ENCODE measurements at regions not wholly inside any gene's neighbourhood (a gene's known extent, or its start where the extent isn't known, plus 50 kb on each side); places are given as distances from the start of the nearest gene placed in this dataset.

DNA sequence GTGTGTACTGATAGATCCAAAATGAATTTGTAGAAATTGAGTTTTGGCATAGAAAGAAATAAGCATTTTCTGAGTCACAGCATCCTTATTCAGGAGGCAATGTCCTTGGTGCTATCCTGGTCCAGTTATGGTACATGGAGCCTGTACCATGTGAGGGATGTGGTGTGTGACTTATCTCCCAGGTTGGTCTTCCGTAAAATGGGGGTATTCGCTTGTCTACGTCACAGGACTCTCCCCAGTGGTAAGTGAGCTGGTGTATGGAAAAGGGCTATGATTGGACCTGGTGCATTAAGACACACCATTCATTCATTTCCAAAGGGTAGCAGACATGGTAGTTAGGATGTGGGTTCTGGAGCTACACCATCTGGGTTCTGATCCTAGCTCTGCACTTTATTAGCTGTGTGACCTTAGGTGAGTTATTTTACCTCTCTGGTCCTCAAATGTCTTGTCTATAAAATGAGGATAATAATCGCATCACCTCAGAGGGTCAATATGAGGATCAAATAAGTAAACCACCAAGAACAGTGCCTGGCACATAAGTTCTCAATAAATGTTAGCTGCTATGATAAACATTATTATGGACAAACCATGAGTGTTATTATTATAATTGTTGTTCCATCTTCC lies 119.2 kb downstream of the MYCN start:
- 96 to 97% methylated on average over 4 of the region's 4 CpGs for WGBS, 2 donors
- TF ChIP-seq, protein P1, sequence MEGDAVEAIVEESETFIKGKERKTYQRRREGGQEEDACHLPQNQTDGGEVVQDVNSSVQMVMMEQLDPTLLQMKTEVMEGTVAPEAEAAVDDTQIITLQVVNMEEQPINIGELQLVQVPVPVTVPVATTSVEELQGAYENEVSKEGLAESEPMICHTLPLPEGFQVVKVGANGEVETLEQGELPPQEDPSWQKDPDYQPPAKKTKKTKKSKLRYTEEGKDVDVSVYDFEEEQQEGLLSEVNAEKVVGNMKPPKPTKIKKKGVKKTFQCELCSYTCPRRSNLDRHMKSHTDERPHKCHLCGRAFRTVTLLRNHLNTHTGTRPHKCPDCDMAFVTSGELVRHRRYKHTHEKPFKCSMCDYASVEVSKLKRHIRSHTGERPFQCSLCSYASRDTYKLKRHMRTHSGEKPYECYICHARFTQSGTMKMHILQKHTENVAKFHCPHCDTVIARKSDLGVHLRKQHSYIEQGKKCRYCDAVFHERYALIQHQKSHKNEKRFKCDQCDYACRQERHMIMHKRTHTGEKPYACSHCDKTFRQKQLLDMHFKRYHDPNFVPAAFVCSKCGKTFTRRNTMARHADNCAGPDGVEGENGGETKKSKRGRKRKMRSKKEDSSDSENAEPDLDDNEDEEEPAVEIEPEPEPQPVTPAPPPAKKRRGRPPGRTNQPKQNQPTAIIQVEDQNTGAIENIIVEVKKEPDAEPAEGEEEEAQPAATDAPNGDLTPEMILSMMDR (IDR thresholded peaks at IDR 0.05): no peak
- no peak for TF ChIP-seq POLR2A (IDR thresholded peaks at IDR 0.05)
- DNase-seq: no peak
- no peaks in the 10 kb centered on the region for H3K9me3 ChIP-seq
- intact Hi-C loops (cut with DNase I): no loop called here
- H3K4me1 ChIP-seq: peaks cover 0 to 3% of the 10 kb centered on the region in 2 donors
- no peaks in the 10 kb centered on the region for H3K36me3 ChIP-seq
- no peaks in the 10 kb centered on the region for H3K27me3 ChIP-seq
- H3K4me3 ChIP-seq (replicated peaks in 1 of 3): no peak overlapping the region
- no peak overlapping the region for H3K27ac ChIP-seq

GRCh38 chr2:16058747-16059358 lies 118.5 kb downstream of the MYCN start:
- intact Hi-C loops (cut with DNase I): no loop called here
- TF ChIP-seq, protein P1 (IDR thresholded peaks at IDR 0.05): no peak
- TF ChIP-seq POLR2A (IDR thresholded peaks at IDR 0.05): no peak
- WGBS, 2 donors: 81 to 92% methylated on average over 3 of the region's 3 CpGs
- Histone ChIP-seq H3K36me3 (no peaks in the 10 kb centered on the region), H3K27ac (no peak overlapping the region), H3K4me1 (peaks cover 0 to 3% of the 10 kb centered on the region in 2 donors), H3K27me3 (no peaks in the 10 kb centered on the region), H3K4me3 (replicated peaks in 1 of 3) (no peak overlapping the region), H3K9me3 (no peaks in the 10 kb centered on the region)
- no peak for DNase-seq

DNA sequence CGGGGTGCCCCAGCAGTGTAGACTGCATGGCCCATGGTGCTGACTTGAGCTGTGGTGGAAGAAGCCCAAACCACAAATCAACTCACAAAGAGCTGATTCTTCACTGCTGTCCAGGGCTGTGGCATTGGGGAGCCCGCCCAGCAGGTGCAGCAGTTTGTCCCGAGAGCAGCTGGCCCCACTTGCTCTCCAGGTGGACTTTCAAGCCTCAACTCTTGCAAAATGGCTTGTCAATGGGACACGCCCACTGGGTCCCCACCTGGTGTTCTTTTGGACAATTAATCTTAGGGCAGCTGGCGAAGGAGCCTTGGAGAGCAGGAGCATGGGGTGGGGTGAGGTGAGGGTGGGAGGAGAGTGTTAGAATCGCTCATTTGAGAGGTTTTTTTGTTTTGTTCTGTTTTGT lies 117.9 kb downstream of the MYCN start:
- WGBS, 2 donors: 76 to 82% methylated on average over 5 to 6 of the region's 6 CpGs
- no peak for DNase-seq
- no peaks in the 10 kb centered on the region for H3K9me3 ChIP-seq
- TF ChIP-seq POLR2A (IDR thresholded peaks at IDR 0.05): no peak
- TF ChIP-seq, protein P1 (IDR thresholded peaks at IDR 0.05): no peak
- no peaks in the 10 kb centered on the region for H3K36me3 ChIP-seq
- H3K4me1 ChIP-seq: peaks cover 0 to 3% of the 10 kb centered on the region in 2 donors
- no peak overlapping the region for H3K4me3 ChIP-seq (replicated peaks in 1 of 3)
- H3K27me3 ChIP-seq: no peaks in the 10 kb centered on the region
- H3K27ac ChIP-seq: no peak overlapping the region
- intact Hi-C loops (cut with DNase I): no loop called here

- H3K9me3 ChIP-seq: no peaks in the 10 kb centered on the region
- no peaks in the 10 kb centered on the region for H3K36me3 ChIP-seq
- no peak overlapping the region for H3K27ac ChIP-seq
- TF ChIP-seq, protein P1 (IDR thresholded peaks at IDR 0.05): no peak
- no peak for TF ChIP-seq POLR2A (IDR thresholded peaks at IDR 0.05)
- intact Hi-C loops (cut with DNase I): no loop called here
- peaks cover 0 to 3% of the 10 kb centered on the region in 2 donors for H3K4me1 ChIP-seq
- no peak for DNase-seq
- no peak overlapping the region for H3K4me3 ChIP-seq (replicated peaks in 1 of 3)
- WGBS, 2 donors: 93 to 95% methylated on average over 10 of the region's 10 CpGs
- H3K27me3 ChIP-seq: no peaks in the 10 kb centered on the region
Measured at GRCh38 chr2:16057661-16058060, 117.3 kb downstream of the MYCN start.

DNA sequence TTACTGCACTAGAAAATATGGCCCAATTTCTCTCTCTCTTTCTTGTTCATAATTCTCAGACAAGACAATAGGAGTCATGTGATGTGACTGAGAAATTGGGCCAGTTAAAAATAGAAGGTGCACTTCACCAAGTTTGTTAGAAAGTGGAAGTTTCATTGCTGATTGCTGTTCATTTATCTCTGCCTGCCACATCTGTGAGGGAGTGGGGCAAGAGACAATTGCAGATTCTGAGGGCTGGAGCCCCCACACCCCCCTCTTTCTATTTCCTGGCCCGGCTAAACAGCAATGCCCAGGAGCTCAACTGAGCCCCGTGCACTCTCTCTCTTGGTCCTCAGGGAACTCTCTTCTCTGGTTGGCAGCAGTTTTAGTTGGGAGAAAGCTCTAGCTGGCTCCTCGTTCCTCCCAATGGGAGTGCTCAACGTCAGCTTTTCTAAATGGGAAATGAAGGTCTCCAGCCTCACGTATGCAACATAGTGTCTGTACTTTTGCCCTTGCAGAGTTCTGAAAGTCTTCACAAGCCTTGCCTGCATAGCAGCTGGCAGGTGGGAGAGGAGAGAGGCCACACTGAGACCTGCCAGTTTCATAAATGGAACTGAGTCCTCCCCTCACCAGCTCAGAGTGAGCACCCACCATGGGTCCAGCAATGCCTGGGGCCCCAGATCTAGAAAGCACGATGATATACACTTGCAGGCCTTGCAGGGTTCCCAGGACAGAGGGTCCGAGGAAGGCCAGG lies 115.7 kb downstream of the MYCN start:
- no peaks in the 10 kb centered on the region for H3K9me3 ChIP-seq
- H3K4me3 ChIP-seq (replicated peaks in 1 of 3): no peak overlapping the region
- H3K27ac ChIP-seq: no peak overlapping the region
- no peaks in the 10 kb centered on the region for H3K36me3 ChIP-seq
- DNase-seq: no peak
- no peak for TF ChIP-seq POLR2A (IDR thresholded peaks at IDR 0.05)
- TF ChIP-seq, protein P1 (IDR thresholded peaks at IDR 0.05): no peak
- intact Hi-C loops (cut with DNase I): no loop called here
- peaks cover 0 to 3% of the 10 kb centered on the region in 2 donors for H3K4me1 ChIP-seq
- no peaks in the 10 kb centered on the region for H3K27me3 ChIP-seq
- WGBS, 2 donors: 29 to 33% methylated on average over 7 of the region's 7 CpGs

All from thyroid gland (tissue), 4 donors.